SK-N-DZ (cell line): ENCODE measurements at regions not wholly inside any gene's neighbourhood (a gene's known extent, or its start where the extent isn't known, plus 50 kb on each side); places are given as distances from the start of the nearest gene placed in this dataset.
A peak's percentile ranks its signal among the peaks of the same experiment; 100 is the strongest.
"Not testable (repeated sequence)": the region's sequence is repeated elsewhere in the genome, so short reads cannot be mapped to it uniquely, and the experiment has no call there.

Experiments
- DNase-seq: peaks from one replicate; pipeline ENCODE4 v3.0.0-alpha.2; 2015; ENCODE audit warnings: low spot score

DNA sequence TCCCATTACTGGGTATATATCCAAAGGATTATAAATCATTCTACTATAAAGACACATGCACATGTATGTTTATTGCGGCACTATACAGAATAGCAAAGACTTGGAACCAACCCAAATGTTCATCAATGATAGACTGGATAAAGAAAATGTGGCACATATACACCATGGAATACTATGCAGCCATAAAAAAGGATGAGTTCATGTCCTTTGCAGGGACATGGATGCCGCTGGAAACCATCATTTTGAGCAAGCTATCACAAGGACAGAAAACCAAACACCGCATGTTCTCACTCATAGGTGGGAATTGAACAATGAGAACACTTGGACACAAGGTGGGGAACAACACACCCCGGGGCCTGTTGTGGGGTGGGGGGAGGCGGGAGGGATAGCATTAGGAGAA lies 57.0 kb upstream of the NEUROD1 start:
- not testable (repeated sequence) for DNase-seq

DNA sequence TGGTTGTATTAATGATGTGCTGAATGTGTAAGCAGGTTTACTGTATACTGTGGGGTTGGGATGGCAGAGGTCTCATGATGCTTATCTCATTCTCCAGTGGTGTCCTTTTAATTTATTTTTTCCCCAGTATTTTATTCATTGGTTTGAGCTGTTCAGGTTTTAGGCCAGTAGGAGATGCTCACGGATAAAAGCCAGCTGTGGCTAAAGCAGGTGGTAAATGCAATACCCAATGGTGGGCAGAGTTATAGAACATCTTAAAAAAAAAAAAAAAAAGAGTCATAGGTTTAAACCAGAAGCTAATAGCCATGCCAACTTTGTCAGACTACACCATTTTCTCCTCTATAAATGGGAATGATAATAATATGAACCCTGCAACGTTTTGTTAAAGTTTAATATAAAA lies 57.8 kb upstream of the NEUROD1 start:
- DNase-seq, result peak; percentile 6

GRCh38 chr2:181738563-181738962 lies 58.2 kb upstream of the NEUROD1 start:
- no peak for DNase-seq

- DNase-seq, result no peak
These were observed 61.4 kb upstream of the NEUROD1 start for GRCh38 chr2:181741756-181742155.

GRCh38 chr2:181742361-181742760 lies 62.0 kb upstream of the NEUROD1 start:
- DNase-seq, result no peak

DNA sequence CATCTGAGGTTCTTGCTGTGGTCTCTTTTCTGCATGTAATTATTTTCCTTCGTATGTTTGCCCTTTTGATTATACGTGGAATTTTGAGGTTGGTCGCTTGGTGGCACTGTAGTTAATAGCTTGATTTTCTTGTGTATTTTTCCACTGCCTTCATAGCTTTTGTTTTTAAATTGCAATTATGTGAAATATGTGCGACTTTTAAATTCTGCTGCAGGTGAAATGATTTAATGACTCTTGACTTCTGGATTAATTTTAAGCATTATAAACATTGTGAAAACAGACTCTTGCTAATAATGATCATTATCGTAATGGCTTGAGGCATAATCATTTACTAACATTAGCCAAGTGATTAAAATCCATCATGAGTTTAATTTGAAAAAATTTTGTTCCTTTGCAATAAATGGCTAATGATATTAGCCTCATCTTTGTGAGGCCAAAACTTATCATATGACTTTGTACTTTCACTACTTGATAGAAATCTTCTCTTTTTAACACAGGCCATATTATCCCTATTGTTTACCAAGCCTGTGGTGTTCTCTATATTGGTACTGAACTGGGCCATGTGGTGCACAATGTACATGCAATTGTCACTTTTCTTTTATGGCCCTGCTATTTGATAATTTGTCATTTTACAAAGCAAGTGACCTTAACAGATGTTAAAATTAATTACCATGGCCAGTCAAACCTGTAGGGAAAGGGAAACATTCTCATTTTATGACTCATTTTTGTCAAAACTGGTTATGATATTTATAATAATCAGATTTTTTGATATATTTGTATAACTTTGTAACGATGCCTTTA lies 62.8 kb upstream of the NEUROD1 start:
- DNase-seq, result peak; percentile 57

- no peak for DNase-seq
These were observed 63.4 kb upstream of the NEUROD1 start for GRCh38 chr2:181743723-181744031.

GRCh38 chr2:181745796-181746540 lies 65.7 kb upstream of the NEUROD1 start:
- DNase-seq, result no peak

- DNase-seq, result no peak
These were observed 66.5 kb upstream of the NEUROD1 start for GRCh38 chr2:181746844-181747243.

- DNase-seq, result no peak
These were observed 70.0 kb upstream of the NEUROD1 start for GRCh38 chr2:181750305-181750704.

DNA sequence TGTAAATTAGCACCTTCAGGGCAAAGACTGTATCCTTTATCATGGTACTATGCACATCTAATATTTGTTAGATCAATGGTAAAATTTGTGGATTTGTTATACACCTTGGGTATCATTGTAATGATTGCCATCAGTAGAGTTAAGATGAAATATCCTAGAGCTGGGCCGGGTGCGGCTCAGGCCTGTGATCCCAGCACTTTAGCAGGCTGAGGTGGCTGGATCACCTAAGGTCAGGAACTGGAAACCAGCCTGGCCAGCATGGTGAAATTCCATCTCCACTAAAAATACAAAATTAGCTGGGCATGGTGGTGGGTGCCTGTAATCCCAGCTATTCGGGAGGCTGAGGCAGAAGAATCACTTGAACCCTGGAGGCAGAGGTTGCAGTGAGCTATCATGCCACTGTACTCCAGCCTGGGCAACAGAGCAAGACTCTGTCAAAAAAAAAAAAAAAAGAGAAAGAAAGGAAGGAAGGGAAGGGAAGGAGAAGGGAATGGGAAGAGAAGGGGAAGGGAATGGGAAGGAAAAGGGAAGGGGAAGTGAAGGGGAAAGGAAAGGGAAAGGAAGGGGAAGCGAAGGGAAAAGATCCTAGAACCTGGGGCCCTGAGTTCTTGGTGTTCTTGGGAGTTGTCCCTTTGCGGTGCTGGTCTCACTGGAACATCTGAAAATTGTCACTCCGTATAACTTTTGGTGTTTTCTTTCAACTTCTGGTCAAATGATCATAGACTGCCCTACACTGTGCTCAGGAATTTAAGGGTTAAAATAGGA lies 71.1 kb upstream of the NEUROD1 start:
- DNase-seq, result no peak

GRCh38 chr2:181752301-181752700 lies 72.0 kb upstream of the NEUROD1 start:
- DNase-seq, result no peak

DNA sequence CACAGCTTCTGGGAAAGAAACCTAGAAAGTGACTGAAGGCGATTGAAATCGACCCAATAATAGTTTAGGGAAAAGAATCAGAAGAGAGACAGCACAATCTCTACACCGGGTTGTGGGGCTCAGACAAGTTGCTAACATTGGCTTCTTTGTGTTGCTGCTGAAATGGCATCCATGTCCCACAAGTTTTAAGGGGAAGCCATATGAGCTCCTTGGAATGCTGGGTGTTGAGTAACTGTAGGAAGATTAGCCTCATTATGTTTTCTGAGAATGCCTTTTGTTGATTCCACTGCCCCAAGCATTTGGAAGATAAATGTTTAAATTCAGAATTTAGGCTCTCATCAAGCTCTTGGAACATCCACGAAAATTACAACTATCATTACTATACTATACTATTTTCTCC lies 73.4 kb upstream of the NEUROD1 start:
- DNase-seq, result no peak

DNA sequence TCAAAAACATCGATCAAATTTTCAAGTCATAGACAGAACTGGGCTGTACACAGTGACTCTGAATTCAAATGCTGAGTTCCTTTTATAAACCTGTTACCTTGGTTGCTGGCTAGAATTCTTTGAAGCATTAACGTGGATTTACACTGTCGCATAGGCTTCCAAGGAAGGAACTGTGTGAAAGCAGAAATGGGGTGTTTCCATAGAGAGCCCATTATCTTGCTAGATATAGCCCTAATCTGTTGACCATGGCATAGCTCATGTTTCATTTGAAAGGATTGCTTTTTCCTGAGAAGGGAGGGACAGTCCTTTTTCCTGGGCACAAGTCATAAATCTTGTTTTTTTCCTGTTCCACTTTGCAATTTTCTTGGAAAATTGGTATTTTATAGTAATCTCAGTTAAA lies 73.8 kb upstream of the NEUROD1 start:
- DNase-seq, result no peak

GRCh38 chr2:181755181-181755580 lies 74.9 kb upstream of the NEUROD1 start:
- no peak for DNase-seq

GRCh38 chr2:181760521-181760920 lies 80.2 kb upstream of the NEUROD1 start:
- DNase-seq, result no peak

DNA sequence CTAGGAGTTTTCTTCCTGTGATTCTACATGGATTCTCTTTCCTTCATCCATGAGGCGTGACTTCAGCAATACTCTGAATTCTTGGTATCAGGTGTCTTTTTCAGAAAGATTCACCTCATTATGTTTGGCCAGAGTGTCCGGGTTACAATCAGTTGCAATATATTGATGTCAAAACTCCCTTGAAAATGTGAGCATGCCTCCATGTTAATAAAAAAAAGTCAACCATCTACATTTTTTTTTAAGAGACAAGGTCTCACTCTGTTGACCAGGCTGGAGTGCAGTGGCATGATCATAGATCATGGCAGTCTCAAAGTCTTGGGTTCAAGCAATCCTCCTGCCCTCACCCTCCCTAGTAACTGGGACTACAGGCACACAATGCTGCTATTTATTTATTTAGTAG lies 80.9 kb upstream of the NEUROD1 start:
- DNase-seq, result no peak

DNA sequence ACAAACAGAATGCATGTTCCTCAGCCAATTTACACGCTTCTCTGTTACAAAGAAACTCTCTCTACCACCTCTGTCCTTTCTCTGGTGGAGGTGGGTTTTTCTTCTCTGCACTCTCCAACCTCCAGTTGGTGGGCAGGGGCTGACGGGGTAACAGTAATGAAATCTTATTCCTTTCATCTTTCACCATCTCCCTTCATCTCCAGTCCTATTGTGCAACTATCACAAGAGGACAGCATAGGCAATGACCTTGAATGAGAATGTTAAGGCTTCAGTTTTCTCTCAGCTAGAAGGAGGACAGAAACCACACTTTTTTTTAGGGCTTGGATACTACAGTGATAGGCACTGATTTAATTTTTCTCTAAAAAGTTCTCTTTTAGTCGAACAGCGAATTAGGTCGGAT lies 81.7 kb upstream of the NEUROD1 start:
- DNase-seq, result no peak

DNA sequence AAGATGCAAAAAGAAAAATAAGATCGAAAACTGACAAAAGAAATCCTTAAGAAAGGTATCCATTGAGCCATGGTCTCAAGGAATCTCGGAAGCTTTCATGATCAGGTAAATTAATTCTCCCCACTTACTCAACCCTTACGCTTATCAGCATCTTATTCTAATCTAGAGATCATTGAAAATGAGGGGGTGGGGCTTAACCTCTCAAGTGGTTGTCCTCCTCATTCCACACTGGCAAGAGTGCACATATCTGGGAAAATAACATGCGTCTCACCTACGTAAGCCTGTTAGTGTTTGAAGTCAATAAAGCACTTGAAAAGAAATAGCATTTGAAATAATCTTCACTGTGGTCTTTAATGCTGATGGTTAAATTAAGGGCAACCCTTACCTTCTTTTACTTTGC lies 82.5 kb upstream of the NEUROD1 start:
- no peak for DNase-seq

DNA sequence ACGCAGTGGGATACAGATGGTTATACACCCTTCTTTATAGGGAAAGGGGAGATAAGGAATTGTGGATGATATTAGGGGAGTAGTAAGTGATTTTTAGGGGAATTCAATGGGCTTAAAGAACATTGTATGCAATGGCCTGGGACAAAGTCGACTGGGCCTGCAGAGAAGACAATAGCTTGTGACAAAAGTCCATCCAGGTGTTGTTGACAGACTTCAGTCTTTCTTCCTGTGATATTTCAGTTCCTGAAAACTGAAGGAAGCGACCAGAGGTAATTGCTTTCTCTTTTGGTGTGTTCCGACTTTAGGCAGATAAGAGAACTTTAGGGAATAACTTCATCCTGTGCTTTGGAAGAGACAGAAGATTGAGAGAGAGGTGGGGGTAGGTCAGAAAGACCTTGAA lies 83.1 kb upstream of the NEUROD1 start:
- no peak for DNase-seq

GRCh38 chr2:181764095-181764963 lies 84.0 kb upstream of the NEUROD1 start:
- DNase-seq, result peak; percentile 32

DNA sequence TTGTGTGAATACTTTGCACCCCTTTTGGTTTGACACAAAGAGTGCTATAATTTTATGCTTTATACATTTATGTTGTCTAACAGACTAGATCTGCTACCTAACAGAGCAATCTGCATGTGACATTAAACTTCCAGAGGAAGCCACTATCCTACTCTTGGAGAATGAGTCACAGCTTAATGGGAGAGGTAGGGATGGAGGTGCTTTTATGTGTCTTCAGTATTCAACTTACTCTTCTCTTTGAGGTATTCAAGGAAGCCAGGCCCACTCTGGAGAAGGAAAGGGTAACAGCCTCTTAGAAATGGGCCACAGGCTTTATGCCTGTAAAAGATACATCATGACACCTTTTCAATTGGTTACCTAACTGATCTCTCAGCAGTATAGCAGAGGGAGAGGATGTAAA lies 85.8 kb upstream of the NEUROD1 start:
- DNase-seq, result no peak
